H9 (cell line): ENCODE measurements at regions not wholly inside any gene's neighbourhood (a gene's known extent, or its start where the extent isn't known, plus 50 kb on each side); places are given as distances from the start of the nearest gene placed in this dataset.

ENCODE experiments used
- DNase-seq: peaks from one replicate; pipeline ENCODE4 v3.0.0-alpha.2; 2017
- H2AFZ ChIP-seq: one replicate; pipeline ENCODE4 v1.6.1; 2013; ENCODE audit warnings: mild to moderate bottlenecking, low read length, control low read depth, moderate library complexity
- H2AK5ac ChIP-seq: 2 replicates; pipeline ENCODE4 v1.6.1; 2013; ENCODE audit warnings: low read length, control low read depth, mixed read lengths; ENCODE audit not compliant: insufficient read length
- H2BK120ac ChIP-seq: one replicate; pipeline ENCODE4 v1.6.1; 2013; ENCODE audit warnings: low read depth, mild to moderate bottlenecking, low read length, control low read depth, inconsistent platforms; ENCODE audit not compliant: poor library complexity, severe bottlenecking
- H2BK12ac ChIP-seq: 2 replicates; pipeline ENCODE4 v1.6.1; 2013; ENCODE audit warnings: low read length, control low read depth, mixed read lengths, low read depth; ENCODE audit not compliant: insufficient read length
- H2BK15ac ChIP-seq: 2 replicates; pipeline ENCODE4 v1.6.1; 2013; ENCODE audit warnings: low read depth, low read length, control low read depth
- H2BK20ac ChIP-seq: one replicate; pipeline ENCODE4 v1.6.1; 2013; ENCODE audit warnings: low read depth, mild to moderate bottlenecking, low read length, control low read depth, inconsistent platforms; ENCODE audit not compliant: poor library complexity, severe bottlenecking
- H2BK5ac ChIP-seq: 2 replicates; pipeline ENCODE4 v1.6.1; 2013; ENCODE audit warnings: low read length, control low read depth, mixed read lengths; ENCODE audit not compliant: insufficient read length
- H3K14ac ChIP-seq: 2 replicates; pipeline ENCODE4 v1.6.1; 2013; ENCODE audit warnings: low read length, control low read depth; ENCODE audit not compliant: insufficient read depth
- H3K18ac ChIP-seq: 2 replicates; pipeline ENCODE4 v1.6.1; 2013; ENCODE audit warnings: low read depth, mild to moderate bottlenecking, mixed read lengths, low read length, control low read depth; ENCODE audit not compliant: insufficient read length
- H3K23ac ChIP-seq: 2 replicates; pipeline ENCODE4 v1.6.1; 2013; ENCODE audit warnings: low read length, control low read depth, mixed read lengths, low read depth; ENCODE audit not compliant: insufficient read length
- H3K23me2 ChIP-seq: 2 replicates; pipeline ENCODE4 v1.6.1; 2013; ENCODE audit warnings: low read depth, mild to moderate bottlenecking, mixed read lengths, low read length, control low read depth; ENCODE audit not compliant: insufficient read length, poor library complexity, severe bottlenecking
- H3K27ac ChIP-seq: 2 replicates; pipeline ENCODE4 v1.5.1; 2013; ENCODE audit warnings: low read length, control low read depth, mixed read lengths, low read depth; ENCODE audit not compliant: insufficient read length
- H3K27me3 ChIP-seq: 2 replicates; pipeline ENCODE4 v1.6.1; 2013; ENCODE audit warnings: low read length, control low read depth, inconsistent platforms; ENCODE audit not compliant: insufficient read depth
- H3K4ac ChIP-seq: 2 replicates; pipeline ENCODE4 v1.6.1; 2013; ENCODE audit warnings: low read depth, mild to moderate bottlenecking, control low read depth, inconsistent platforms, low read length, moderate library complexity
- H3K4me1 ChIP-seq: 2 replicates; pipeline ENCODE4 v1.6.1; 2013; ENCODE audit warnings: low read length, control low read depth, inconsistent platforms; ENCODE audit not compliant: insufficient read depth
- H3K4me2 ChIP-seq: 2 replicates; pipeline ENCODE4 v1.6.1; 2013; ENCODE audit warnings: low read length, control low read depth, mixed read lengths; ENCODE audit not compliant: insufficient read length, insufficient read depth
- H3K56ac ChIP-seq: 2 replicates; pipeline ENCODE4 v1.6.1; 2013; ENCODE audit warnings: low read depth, mild to moderate bottlenecking, mixed read lengths, low read length, control low read depth; ENCODE audit not compliant: insufficient read length
- H3K79me1 ChIP-seq: 2 replicates; pipeline ENCODE4 v1.6.1; 2013; ENCODE audit warnings: low read depth, mild to moderate bottlenecking, moderate library complexity, low read length, control low read depth, inconsistent platforms; ENCODE audit not compliant: insufficient read depth, poor library complexity, severe bottlenecking
- H3K79me2 ChIP-seq: 2 replicates; pipeline ENCODE4 v1.6.1; 2013; ENCODE audit warnings: low read length, control low read depth, inconsistent platforms; ENCODE audit not compliant: insufficient read depth
- H3K9ac ChIP-seq: 2 replicates; pipeline ENCODE4 v1.6.1; 2013; ENCODE audit warnings: low read length, control low read depth, mixed read lengths; ENCODE audit not compliant: insufficient read length; ENCODE audit errors: extremely low read depth
- H3K9me3 ChIP-seq: one replicate; pipeline ENCODE4 v1.6.1; 2013; ENCODE audit warnings: low read depth, low read length, inconsistent platforms; ENCODE audit not compliant: control insufficient read depth
- H3T11ph ChIP-seq: one replicate; pipeline ENCODE4 v1.6.1; 2013; ENCODE audit warnings: mild to moderate bottlenecking, low read length, control low read depth, inconsistent platforms
- H4K20me1 ChIP-seq: one replicate; pipeline ENCODE4 v1.6.1; 2013; ENCODE audit not compliant: control insufficient read depth, insufficient read length, insufficient read depth
- H4K5ac ChIP-seq: 2 replicates; pipeline ENCODE4 v1.6.1; 2013; ENCODE audit warnings: low read depth, mild to moderate bottlenecking, mixed read lengths, low read length, control low read depth; ENCODE audit not compliant: insufficient read length
- H4K8ac ChIP-seq: replicated peaks from 2 replicates; pipeline ENCODE4 v1.6.1; 2013; ENCODE audit warnings: low read length, control low read depth, mixed read lengths, low read depth; ENCODE audit not compliant: insufficient read length
- H4K91ac ChIP-seq: 2 replicates; pipeline ENCODE4 v1.6.1; 2013; ENCODE audit warnings: low read depth, mild to moderate bottlenecking, moderate library complexity, mixed read lengths, low read length, control low read depth; ENCODE audit not compliant: insufficient read length
- H3K27ac Mint-ChIP-seq, 3 experiments: 2 replicates in 2 of 3; 3 replicates in 1 of 3; pipeline ENCODE4 v1.8.0; 2020 to 2021; ENCODE audit warnings: mixed read lengths in 3 of 3, mild to moderate bottlenecking in 1 of 3, moderate library complexity in 1 of 3
- H3K27me3 Mint-ChIP-seq: 2 replicates; pipeline ENCODE4 v1.8.0; 2021; ENCODE audit warnings: low read depth, mild to moderate bottlenecking, moderate library complexity, mixed read lengths
- H3K36me3 Mint-ChIP-seq, 3 experiments: 2 replicates in 2 of 3; 3 replicates in 1 of 3; pipeline ENCODE4 v1.8.0; 2020 to 2021; ENCODE audit warnings: low read depth in 3 of 3, mixed read lengths in 3 of 3; ENCODE audit not compliant: insufficient read depth in 1 of 3
- H3K4me1 Mint-ChIP-seq, 2 experiments: 2 replicates each; pipeline ENCODE4 v1.8.0; 2020; ENCODE audit warnings: mixed read lengths in 2 of 2
- H3K4me3 Mint-ChIP-seq, 2 experiments: 2 replicates in 1 of 2; 3 replicates in 1 of 2; pipeline ENCODE4 v1.8.0; 2020 to 2021; ENCODE audit warnings: mild to moderate bottlenecking in 2 of 2, mixed read lengths in 2 of 2, moderate library complexity in 1 of 2
- H3K9me3 Mint-ChIP-seq, 2 experiments: 2 replicates in 1 of 2; 3 replicates in 1 of 2; pipeline ENCODE4 v1.8.0; 2020; ENCODE audit warnings: mild to moderate bottlenecking in 2 of 2, mixed read lengths in 2 of 2, moderate library complexity in 1 of 2
- CTCF ChIP-seq: fragments of 200-600 bp; sonication (generic); conservative IDR thresholded peaks from 3 replicates; pipeline ENCODE4 v1.8.0; 2021; ENCODE audit warnings: antibody characterized with exemption, mild to moderate bottlenecking
- WGBS: extraction: QIAGEN DNeasy Blood & Tissue Kit; methylation state at CpG from one replicate; pipeline ENCODE4 v1.1.7; 2013; ENCODE audit warnings: missing lambda C conversion rate, low lambda C conversion rate, mixed read lengths; ENCODE audit not compliant: insufficient read length; ENCODE audit errors: extremely low coverage; 5-methylcytosine and 5-hydroxymethylcytosine counted together

GRCh38 chr5:121628783-121629182, 222.9 kb upstream of the FTMT start:
- H3K27ac Mint-ChIP-seq = no peak overlapping the region

More at GRCh38 chr5:121628783-121629182, 222.9 kb upstream of the FTMT start:
- Mint-ChIP-seq H3K4me3 (no peak overlapping the region), H3K4me1 (no peaks in the 10 kb centered on the region), H3K36me3 (no peaks in the 10 kb centered on the region), H3K27me3 (no peaks in the 10 kb centered on the region), H3K9me3 (no peaks in the 10 kb centered on the region)
- no peak for TF ChIP-seq CTCF
- no peak overlapping the region for H4K91ac ChIP-seq
- H3K4me2 ChIP-seq = no peak overlapping the region
- no peak overlapping the region for H3K23ac ChIP-seq
- no peak overlapping the region for H4K5ac ChIP-seq
- no peak overlapping the region for H2BK20ac ChIP-seq
- H3K14ac ChIP-seq = no peak overlapping the region
- H3K56ac ChIP-seq = no peak overlapping the region
- no peaks in the 10 kb centered on the region for H3K79me2 ChIP-seq
- H3K4me1 ChIP-seq = no peaks in the 10 kb centered on the region
- no peaks in the 10 kb centered on the region for H4K20me1 ChIP-seq
- no peak for DNase-seq
- H3K18ac ChIP-seq = no peak overlapping the region
- no peak overlapping the region for H3T11ph ChIP-seq
- H3K9me3 ChIP-seq = no peaks in the 10 kb centered on the region
- no peak overlapping the region for H2BK12ac ChIP-seq
- H2BK120ac ChIP-seq = no peak overlapping the region
- H3K79me1 ChIP-seq = no peaks in the 10 kb centered on the region
- H3K4ac ChIP-seq = no peak overlapping the region
- no peak overlapping the region for H3K9ac ChIP-seq
- H2BK15ac ChIP-seq = no peak overlapping the region
- H3K27me3 ChIP-seq = no peaks in the 10 kb centered on the region
- no CpG with 5 or more reads among the region's 3 CpGs for WGBS
- no peak overlapping the region for H2AK5ac ChIP-seq
- no peak overlapping the region for H2BK5ac ChIP-seq
- H3K27ac ChIP-seq = no peak overlapping the region
- no peaks in the 10 kb centered on the region for H3K23me2 ChIP-seq
- H2AFZ ChIP-seq = no peak overlapping the region
- H4K8ac ChIP-seq = no peak overlapping the region
